Epithelial cell of esophagus (primary cell): ENCODE measurements at regions not wholly inside any gene's neighbourhood (a gene's known extent, or its start where the extent isn't known, plus 50 kb on each side); places are given as distances from the start of the nearest gene placed in this dataset.

Experiments
- DNase-seq: peaks from one replicate; pipeline ENCODE4 v3.0.0; 2010; ENCODE audit warnings: low read depth
- H3K4me3 ChIP-seq: 2 replicates; pipeline ENCODE4 v1.5.1; 2011; ENCODE audit warnings: mild to moderate bottlenecking, low read length, control low read depth
- TF ChIP-seq, protein P1 (sequence below): IDR thresholded peaks from 2 replicates; pipeline ENCODE4 v1.5.1; 2011; ENCODE audit warnings: low read depth, mild to moderate bottlenecking, low read length, control low read depth, inconsistent platforms; ENCODE audit not compliant: insufficient read depth; ENCODE audit errors: missing control alignments

DNA sequence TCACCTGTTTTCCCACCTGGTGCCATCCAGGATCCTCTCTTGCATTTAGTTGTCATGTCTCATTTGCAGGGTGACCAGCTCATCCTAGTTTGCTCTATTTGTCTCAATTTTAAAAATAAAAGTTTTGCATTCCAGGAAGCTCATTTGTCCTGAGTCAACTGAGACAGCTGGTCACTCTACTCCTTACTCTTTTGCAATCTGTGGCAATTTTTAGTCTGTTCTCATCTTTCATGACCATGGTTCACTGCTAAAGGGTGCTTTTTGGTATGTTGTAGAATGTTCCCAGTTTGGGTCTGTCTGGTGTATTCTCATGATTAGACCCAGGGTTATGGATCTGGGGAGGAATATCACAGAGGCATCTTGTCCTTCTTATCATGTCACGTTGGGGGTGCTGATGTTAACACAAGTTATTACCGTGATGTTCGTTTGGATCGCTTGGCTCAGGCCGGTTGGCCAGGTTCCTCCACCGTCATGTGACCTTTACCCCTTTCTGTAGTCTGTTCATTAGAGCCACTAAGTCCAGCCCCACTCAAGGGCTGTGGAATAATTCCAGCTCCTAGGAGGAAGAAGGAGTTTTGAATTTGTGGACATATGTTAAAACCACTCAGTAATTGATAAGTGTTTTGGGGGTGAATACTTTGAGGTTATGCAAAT, 103.3 kb upstream of the IGFBP3 start:
- no peak overlapping the region for H3K4me3 ChIP-seq
- no peak for DNase-seq
- TF ChIP-seq, protein P1, sequence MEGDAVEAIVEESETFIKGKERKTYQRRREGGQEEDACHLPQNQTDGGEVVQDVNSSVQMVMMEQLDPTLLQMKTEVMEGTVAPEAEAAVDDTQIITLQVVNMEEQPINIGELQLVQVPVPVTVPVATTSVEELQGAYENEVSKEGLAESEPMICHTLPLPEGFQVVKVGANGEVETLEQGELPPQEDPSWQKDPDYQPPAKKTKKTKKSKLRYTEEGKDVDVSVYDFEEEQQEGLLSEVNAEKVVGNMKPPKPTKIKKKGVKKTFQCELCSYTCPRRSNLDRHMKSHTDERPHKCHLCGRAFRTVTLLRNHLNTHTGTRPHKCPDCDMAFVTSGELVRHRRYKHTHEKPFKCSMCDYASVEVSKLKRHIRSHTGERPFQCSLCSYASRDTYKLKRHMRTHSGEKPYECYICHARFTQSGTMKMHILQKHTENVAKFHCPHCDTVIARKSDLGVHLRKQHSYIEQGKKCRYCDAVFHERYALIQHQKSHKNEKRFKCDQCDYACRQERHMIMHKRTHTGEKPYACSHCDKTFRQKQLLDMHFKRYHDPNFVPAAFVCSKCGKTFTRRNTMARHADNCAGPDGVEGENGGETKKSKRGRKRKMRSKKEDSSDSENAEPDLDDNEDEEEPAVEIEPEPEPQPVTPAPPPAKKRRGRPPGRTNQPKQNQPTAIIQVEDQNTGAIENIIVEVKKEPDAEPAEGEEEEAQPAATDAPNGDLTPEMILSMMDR: no peak

DNA sequence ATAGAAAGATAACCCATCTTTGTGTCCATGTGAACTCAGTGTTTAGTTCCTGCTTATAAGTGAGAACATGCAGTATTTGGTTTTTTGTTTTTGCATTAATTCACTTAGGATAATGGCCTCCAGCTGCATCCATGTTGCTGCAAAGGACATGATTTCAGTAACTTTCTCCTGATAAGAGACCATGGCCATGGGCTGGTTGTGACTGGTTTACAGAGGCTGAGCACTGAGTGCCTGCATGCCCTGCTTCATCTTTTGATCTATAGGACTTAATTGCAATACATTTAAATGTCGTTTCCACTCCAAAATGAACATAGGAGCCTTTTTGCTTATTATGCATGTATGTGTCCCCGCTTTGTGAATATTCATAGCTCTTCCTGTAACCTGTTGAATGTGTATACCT, 101.3 kb upstream of the IGFBP3 start:
- TF ChIP-seq, protein P1: no peak
- no peak for DNase-seq
- H3K4me3 ChIP-seq: no peak overlapping the region

DNA sequence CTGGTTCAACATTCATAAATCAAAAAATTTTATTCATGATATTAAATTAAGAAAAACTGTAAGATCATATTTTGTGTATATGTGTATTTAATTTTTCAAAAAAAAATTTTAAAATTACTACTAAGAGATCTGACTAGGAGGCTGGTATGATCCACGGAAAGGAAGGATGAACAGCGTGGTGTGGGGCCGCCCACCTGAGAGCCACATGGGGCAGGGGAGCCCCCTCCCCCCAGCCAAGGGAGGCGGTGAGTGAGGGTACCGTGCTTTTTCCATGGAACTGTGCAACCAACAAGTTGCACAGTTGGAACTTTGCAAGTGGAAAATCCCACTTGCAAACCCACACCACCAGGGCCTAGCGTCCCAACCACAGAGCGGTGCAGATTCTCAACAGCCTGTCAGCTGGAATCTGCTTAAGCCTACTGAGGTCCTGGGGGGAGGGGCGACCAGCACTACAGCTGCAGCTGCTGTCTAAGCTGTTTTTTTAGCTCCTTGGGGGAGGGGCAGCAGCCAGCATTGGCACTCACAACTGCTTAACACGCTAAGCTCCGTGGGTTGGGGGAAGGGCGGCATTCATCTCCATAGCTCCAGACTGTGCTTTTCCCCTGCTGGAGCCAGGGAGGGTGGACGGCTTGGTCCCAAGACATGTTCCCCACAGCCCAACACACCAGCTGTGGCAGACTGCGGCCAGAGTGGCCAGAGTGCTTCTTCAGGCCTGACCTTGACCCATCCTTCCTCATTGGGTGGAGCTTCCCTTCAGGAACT, 94.2 kb upstream of the IGFBP3 start:
- TF ChIP-seq, protein P1: no peak
- no peak for DNase-seq
- no peak overlapping the region for H3K4me3 ChIP-seq

DNA sequence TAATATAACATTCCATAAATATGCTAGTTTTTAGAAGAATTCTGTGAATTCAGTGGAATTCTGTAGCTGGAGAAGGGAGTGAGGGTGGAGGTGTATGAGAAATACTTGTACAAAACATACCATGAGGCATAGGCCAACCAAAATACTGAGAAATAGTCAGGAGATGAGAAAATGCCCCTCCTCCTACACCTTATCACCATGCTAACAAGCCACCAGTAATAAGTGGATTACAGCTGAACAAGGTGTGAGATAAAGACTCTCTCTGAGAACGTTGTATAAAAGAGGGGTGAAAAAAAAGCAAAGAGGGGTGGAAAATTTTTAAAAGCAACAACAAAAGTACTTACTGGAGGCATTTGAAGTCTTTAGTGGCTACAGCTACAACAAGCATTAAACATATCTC, 90.4 kb upstream of the IGFBP3 start:
- no peak for DNase-seq
- TF ChIP-seq, protein P1: no peak
- H3K4me3 ChIP-seq: no peak overlapping the region

DNA sequence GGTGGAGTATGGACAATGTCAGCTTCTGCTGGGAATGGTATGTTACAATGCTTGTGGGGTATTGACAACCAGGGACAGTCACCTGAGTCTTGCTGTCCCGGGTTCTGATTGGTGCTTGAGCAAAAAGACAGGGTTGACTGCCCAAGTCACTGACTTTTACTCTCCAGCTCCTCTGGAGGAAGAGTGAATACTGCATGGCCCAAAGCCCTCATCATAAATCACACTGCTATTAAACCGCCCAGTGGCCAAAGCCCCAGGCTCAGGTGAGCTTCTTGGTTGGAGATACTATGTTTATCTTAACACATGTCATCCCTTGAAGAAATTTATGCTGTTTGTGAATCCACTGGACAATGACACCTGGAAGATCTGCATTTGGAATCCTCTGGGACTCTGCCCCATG, 90.0 kb upstream of the IGFBP3 start:
- H3K4me3 ChIP-seq: no peak overlapping the region
- TF ChIP-seq, protein P1: no peak
- DNase-seq: no peak

DNA sequence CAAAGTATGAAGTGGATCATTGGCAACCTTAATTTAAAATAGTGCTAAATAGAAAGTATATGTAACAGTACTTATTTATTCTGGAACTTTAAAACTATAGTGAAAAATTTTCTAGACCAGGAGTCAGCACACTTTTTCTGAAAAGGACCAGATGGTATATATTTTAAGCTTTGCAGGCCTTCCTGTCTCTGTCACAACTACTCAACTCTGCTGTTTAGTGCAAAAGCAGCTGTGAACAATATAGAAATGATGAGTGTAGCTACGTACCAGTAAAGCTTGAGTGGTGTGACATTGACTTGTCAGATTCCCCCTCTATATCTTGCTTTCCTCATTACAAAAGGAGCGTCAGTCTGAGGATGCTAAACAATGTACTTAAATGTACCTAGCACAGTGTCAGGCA, 88.1 kb upstream of the IGFBP3 start:
- H3K4me3 ChIP-seq: no peak overlapping the region
- TF ChIP-seq, protein P1: no peak
- no peak for DNase-seq
